GM06990 (cell line): ENCODE measurements at regions not wholly inside any gene's neighbourhood (a gene's known extent, or its start where the extent isn't known, plus 50 kb on each side); places are given as distances from the start of the nearest gene placed in this dataset.

Experiments
- DNase-seq: peaks from one replicate; pipeline ENCODE4 v3.0.0-alpha.2; 2011; ENCODE audit not compliant: insufficient read length; ENCODE audit errors: extremely low read depth
- H3K27me3 ChIP-seq: replicated peaks from 2 replicates; pipeline ENCODE4 v1.6.0; 2011; ENCODE audit warnings: low read length; ENCODE audit not compliant: control insufficient read depth, insufficient read depth
- H3K36me3 ChIP-seq: 2 replicates; pipeline ENCODE4 v1.5.1; 2011; ENCODE audit warnings: low read length; ENCODE audit not compliant: control insufficient read depth, insufficient read depth
- H3K4me3 ChIP-seq: replicated peaks from 2 replicates; pipeline ENCODE4 v1.5.1; 2011; ENCODE audit warnings: low read depth, mild to moderate bottlenecking, control low read depth, low read length
- CTCF ChIP-seq: IDR thresholded peaks from 2 replicates; pipeline ENCODE4 v1.5.1; 2011; ENCODE audit warnings: low read length, control low read depth, mild to moderate bottlenecking, inconsistent platforms; ENCODE audit not compliant: insufficient read depth, poor library complexity, severe bottlenecking

DNA sequence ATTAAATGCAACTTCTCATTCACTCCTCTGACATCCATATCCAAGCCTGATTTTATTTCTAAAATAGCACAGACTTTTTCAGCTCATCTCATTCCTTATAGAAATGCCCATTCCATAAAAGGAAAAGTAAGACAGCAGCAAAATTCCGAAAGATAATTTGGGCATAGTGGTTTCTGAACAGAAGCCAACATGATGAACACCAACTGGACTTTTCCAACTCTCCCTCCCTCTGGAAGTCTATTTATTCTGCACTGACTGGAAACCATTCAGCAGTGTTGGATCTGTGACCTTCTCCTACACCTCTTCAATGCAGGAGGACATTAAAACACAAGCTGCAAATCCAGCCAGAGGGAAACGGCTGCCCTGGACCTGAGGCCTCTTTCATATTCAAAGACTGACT, 306.2 kb upstream of the NT5E start:
- no peak for TF ChIP-seq CTCF
- Histone ChIP-seq H3K36me3 (no peaks in the 10 kb centered on the region), H3K27me3 (no peaks in the 10 kb centered on the region), H3K4me3 (no peak overlapping the region)
- no peak for DNase-seq

DNA sequence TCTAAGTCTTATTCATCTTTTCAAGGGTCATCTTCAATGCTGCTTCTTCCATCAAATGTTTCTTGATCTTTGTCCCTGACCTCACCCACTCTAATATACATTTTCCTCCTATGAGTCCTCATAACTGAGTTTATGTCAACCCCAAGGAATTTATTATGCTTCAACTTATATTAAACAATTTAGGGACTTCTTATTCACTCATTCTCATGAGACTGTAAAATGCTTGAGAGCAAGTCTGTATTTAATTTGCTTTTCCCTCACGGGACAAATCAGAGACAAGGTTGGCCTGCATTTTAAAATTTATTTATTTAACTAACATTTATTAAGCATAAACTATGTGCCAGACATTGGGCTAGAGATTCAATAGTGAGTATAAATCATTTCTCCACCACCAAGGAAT, 312.0 kb upstream of the NT5E start:
- no peak overlapping the region for H3K4me3 ChIP-seq
- no peaks in the 10 kb centered on the region for H3K36me3 ChIP-seq
- no peaks in the 10 kb centered on the region; the same call in 1 of the 2 replicates for H3K27me3 ChIP-seq
- no peak for DNase-seq
- TF ChIP-seq CTCF: no peak

GRCh38 chr6:85136310-85136709, 313.6 kb upstream of the NT5E start:
- H3K4me3 ChIP-seq: no peak overlapping the region
- no peak for TF ChIP-seq CTCF
- no peaks in the 10 kb centered on the region; the same call in 1 of the 2 replicates for H3K27me3 ChIP-seq
- DNase-seq: no peak
- no peaks in the 10 kb centered on the region for H3K36me3 ChIP-seq

DNA sequence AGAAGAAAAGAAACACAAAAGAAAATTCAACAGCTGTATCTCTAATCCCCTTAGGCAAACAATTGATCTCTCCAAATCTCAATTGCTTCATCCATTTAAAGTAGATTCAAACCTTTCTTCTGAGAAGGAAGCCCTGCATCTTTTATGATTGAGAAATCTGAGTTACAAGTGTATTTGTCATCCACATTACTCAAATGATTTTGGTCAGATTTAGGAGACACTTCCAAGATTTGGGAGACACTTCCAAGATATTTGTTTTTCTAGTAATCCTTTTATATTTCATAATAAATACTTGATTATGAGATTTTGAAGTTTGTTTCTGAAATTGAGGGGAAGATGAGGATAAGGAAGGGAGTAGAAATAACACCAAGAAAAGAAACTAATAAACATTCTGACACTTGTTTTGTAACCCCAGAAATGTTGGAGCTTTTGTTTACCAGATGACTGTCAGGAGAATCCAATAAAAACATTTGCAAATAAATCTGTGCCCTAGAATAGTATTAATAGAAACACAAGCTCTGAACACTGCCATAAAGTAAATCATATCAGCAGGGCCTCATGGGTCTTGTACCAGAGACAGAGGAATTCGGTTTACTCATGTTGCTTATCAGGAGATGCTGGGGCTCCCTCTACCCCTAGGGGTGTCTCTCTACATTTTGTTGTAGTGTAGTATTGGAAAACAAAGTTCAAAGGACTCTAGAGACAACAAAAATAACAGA, 314.3 kb upstream of the NT5E start:
- DNase-seq: no peak
- Histone ChIP-seq H3K36me3 (no peaks in the 10 kb centered on the region), H3K4me3 (no peak overlapping the region), H3K27me3 (no peaks in the 10 kb centered on the region; the same call in 1 of the 2 replicates)
- no peak for TF ChIP-seq CTCF

GRCh38 chr6:85134172-85134571, 315.7 kb upstream of the NT5E start:
- Histone ChIP-seq H3K36me3 (no peaks in the 10 kb centered on the region), H3K4me3 (no peak overlapping the region), H3K27me3 (no peaks in the 10 kb centered on the region; the same call in 1 of the 2 replicates)
- no peak for TF ChIP-seq CTCF
- no peak for DNase-seq
